Fibroblast of villous mesenchyme (primary cell): ENCODE measurements at regions not wholly inside any gene's neighbourhood (a gene's known extent, or its start where the extent isn't known, plus 50 kb on each side); places are given as distances from the start of the nearest gene placed in this dataset.

Experiments used
- DNase-seq: peaks from one replicate; pipeline ENCODE4 v3.0.0-alpha.2; 2010; ENCODE audit warnings: low read depth
- H3K4me3 ChIP-seq: 2 replicates; pipeline ENCODE4 v1.5.1; 2011; ENCODE audit warnings: low read depth, mild to moderate bottlenecking, low read length
- CTCF ChIP-seq: IDR thresholded peaks from 2 replicates; pipeline ENCODE4 v1.5.1; 2012; ENCODE audit warnings: low read depth, mild to moderate bottlenecking, low read length; ENCODE audit not compliant: insufficient read depth

DNA sequence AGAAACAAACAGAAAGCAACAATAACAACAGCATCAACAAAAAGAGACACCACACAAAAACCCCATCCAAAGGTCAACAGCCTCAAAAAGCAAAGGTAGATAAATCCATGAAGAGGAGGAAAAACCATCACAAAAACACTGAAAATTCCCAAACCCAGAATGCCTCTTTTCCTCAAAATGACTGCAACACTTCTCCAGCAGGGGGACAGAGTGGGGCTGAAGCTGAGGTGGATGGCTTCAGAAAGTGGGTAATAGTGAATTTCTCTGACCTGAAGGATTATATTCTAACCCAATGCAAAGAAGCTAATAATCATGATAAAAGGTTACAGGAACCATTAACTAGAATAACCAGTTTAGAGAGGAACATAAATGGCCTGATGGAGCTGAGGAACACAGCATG, 888.2 kb downstream of the RAB28 start:
- peak; percentile 4 for TF ChIP-seq CTCF
- DNase-seq, result no peak
- H3K4me3 ChIP-seq, result no peak overlapping the region

GRCh38 chr4:12595489-12595888, 888.7 kb downstream of the RAB28 start:
- DNase-seq, result no peak
- TF ChIP-seq CTCF, result no peak
- no peak overlapping the region for H3K4me3 ChIP-seq

DNA sequence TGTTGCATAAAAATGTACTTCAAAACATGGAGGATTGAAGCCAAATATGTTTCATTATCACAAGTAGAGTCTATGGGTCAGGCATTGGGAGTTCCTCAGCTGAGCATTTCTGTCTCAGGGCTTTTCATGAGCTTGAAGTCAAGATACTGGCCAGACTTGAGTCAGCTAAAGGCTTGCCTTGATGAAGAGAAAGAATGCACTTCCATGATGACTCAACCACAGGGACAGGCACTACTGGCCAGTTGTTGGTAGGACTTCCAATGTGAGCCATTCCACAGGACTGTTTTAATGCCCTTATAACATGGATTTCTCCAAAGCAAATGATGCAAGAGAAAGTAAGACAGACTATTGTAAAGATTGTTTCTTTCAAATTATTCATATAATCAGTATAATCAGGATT, 895.6 kb downstream of the RAB28 start:
- TF ChIP-seq CTCF, result no peak
- DNase-seq, result no peak
- no peak overlapping the region for H3K4me3 ChIP-seq

GRCh38 chr4:12586242-12587006, 897.7 kb downstream of the RAB28 start:
- no peak for DNase-seq
- TF ChIP-seq CTCF, result no peak
- no peak overlapping the region for H3K4me3 ChIP-seq

GRCh38 chr4:12584116-12584875, 899.8 kb downstream of the RAB28 start:
- TF ChIP-seq CTCF, result no peak
- H3K4me3 ChIP-seq, result no peak overlapping the region
- no peak for DNase-seq

- DNase-seq, result no peak
- no peak for TF ChIP-seq CTCF
Observed at GRCh38 chr4:12583275-12583674, 900.9 kb downstream of the RAB28 start.

More at GRCh38 chr4:12583275-12583674, 900.9 kb downstream of the RAB28 start:
- no peak overlapping the region for H3K4me3 ChIP-seq
